GM21367 (cell line): ENCODE measurements at regions not wholly inside any gene's neighbourhood (a gene's known extent, or its start where the extent isn't known, plus 50 kb on each side); places are given as distances from the start of the nearest gene placed in this dataset.

ENCODE experiments used
- ATAC-seq: cut with Tn5 transposase; IDR thresholded peaks from one replicate; pipeline ENCODE4 v1.9.1; 2021; ENCODE audit not compliant: unreplicated experiment

- ATAC-seq: no peak
Measured at GRCh38 chr13:73195091-73195490, 136.3 kb downstream of the KLF5 start.

- ATAC-seq: no peak
Measured at GRCh38 chr13:73194310-73194709, 135.5 kb downstream of the KLF5 start.

GRCh38 chr13:73193554-73193953 lies 134.7 kb downstream of the KLF5 start:
- ATAC-seq: no peak

DNA sequence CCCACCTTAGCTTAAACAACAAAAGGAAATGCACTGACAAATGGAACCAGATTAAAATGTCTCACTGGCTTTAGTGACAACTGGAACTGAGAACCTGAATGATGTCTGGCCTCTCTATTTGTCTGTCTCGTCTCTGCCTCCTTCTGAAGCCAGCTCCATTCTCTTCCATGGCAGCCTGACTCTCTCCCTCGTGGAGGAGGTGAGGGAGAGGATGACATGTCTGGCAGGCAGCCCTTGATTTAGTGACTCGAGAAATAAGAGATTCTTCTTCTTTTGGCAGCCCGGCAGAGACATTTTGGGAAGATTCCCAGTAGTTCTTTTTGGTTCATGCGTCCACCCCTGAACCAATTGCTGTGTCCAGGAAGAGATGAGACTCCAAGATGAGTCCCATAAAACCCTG lies 131.7 kb downstream of the KLF5 start:
- ATAC-seq: no peak

DNA sequence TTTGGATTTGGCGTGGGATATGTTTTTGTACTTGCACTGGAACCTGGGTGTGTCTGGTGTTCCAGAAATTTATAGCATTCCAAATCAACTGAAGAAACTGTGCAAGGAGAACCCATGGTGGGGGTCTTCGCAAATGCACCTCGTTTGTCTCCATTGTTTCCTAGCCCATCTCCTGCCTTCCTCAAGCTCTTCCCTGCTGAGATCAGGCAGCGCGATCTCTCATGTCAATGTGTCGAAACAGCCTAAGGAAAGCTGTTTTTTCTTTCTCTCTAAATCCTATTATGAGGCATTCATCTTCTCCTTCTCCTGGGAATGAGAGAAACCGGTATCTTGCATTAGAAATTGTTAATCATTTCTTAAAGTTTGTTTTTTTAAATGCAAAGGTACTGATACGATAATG lies 131.0 kb downstream of the KLF5 start:
- ATAC-seq: no peak

DNA sequence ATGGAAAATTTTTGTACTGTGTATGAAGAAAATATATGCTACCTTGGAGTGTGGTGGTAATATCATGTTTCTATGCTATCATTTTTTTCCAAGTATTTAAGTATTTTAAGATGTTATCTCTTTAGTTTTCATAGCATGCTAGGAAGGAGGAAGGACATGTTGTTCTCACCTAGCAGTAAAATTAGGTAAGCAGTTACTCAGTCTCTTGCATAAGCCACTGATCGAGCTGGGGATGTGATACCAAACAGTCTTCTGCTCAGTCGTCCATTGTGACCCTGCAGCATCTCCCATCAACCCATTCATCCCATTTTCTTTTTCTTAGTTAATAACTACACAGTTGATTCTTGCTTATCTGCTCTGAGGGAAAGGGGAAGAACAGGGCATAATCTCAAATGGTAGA lies 130.6 kb downstream of the KLF5 start:
- ATAC-seq: no peak

GRCh38 chr13:73187106-73187505 lies 128.3 kb downstream of the KLF5 start:
- no peak for ATAC-seq

DNA sequence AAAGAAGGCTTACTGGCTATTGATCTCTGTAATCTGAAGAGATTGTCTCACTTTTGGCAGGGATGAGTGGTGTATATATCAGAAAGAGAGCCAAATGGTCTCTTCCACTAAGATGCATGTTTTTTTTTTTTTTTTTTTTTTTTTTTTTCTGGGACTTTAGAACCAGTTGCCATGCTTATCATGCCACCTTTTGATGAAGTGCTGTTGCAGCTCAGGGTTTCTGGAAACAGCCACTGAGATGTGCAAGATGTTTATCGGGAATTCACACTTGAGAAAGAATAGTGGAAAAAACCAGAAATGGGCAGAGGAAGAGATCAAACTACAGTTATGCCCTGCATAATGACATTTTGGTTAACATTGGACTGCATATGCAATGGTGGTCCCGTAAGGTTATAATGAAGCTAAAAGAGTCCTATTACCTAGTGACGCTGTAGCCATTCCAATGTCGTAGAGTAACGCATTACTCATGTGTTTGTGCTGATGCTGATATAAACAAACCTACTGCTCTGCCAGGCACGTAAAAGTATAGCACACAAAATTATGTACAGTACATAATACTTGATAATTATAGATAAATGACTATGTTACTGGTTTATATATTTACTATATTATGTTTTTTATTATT lies 121.0 kb downstream of the KLF5 start:
- ATAC-seq: no peak

GRCh38 chr13:73177916-73178565 lies 119.2 kb downstream of the KLF5 start:
- ATAC-seq: no peak

DNA sequence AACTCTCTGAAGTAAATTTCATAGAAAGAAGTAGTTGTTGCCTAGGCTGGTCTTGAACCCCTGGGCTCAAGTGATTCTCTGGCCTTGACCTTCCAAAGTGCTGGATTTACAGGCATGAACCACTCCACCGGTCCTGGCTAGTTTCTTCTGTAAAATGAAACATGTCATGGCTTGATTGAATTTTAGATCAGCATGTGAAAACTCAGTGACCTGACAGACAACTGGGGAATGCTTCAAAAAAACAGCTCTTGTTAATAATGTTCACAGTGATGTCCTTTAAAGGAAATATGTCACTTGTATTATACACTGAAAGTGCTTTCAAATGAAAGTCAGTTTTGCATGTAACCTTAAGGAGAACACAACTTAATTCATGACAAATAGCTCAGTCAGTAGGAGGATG lies 118.2 kb downstream of the KLF5 start:
- no peak for ATAC-seq

GRCh38 chr13:73174521-73175010 lies 115.8 kb downstream of the KLF5 start:
- ATAC-seq: no peak

DNA sequence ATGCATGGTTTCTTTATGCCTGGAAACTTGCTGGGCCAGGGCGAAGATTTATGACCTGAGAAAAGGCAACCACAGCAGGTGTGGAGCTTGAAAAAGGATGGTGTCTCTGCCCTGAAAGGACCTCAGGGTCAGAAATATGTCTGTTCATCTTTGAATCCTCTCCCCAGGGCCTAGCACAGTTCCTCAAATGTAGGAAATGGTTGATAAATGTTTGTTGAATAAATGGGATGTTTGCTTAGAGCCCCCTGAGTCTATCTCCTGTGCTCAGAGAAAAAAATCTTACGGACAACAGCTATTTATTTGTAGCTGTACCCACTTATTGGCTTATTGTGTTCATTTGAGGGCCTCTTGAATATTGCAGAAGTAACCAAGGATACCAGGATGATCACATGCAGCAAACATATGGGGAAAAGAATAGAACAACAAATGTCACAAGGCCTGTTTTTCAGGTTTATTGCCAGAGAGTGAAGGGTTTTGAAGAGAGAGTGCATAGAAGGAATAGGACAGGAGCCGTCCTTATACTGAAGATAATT lies 114.5 kb downstream of the KLF5 start:
- no peak for ATAC-seq

GRCh38 chr13:73171926-73172325 lies 113.1 kb downstream of the KLF5 start:
- no peak for ATAC-seq

DNA sequence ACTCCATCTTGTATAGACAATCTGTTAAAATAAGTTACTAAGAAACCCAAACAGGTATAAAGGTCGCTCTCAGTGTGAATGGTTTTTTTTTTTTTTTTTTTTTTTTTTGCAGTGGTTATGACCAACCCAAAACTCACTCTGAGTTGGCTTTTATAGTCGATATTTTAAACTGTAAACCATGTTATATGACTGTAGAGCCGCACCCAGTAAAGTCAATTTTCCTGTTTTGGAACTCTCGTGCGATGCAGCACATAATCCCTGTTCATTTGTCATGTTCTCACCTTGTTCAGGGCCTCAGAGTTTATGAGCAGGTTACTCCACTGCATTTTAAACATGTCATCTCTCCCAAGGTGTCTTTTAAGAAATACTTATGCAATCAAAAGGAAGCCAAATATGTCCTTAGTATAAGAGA lies 112.5 kb downstream of the KLF5 start:
- ATAC-seq: no peak

- no peak for ATAC-seq
Measured at GRCh38 chr13:73169971-73170370, 111.2 kb downstream of the KLF5 start.

DNA sequence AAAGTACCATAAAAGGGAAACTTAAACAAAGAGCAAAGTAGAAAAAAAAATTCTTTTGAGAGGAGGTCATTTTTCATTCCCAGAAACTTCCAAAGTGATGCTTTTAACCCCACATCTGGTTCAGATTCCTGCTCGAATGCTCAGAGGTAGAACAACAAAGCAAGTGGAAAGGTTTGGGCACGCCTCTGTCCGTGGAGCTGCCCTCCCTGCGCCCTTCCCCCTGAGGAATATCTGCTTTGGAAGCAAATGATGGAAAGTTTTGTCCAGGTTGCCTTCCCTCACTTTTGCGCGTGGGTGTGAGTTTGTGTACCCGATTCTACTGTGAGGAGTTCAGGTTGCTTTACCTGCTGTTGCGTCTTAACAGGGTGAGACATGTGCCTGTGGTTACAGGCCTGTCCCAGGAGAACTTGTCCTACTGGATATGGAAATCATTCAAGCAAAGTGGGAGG lies 110.2 kb downstream of the KLF5 start:
- ATAC-seq: no peak

GRCh38 chr13:73168226-73168952 lies 109.6 kb downstream of the KLF5 start:
- ATAC-seq: no peak

DNA sequence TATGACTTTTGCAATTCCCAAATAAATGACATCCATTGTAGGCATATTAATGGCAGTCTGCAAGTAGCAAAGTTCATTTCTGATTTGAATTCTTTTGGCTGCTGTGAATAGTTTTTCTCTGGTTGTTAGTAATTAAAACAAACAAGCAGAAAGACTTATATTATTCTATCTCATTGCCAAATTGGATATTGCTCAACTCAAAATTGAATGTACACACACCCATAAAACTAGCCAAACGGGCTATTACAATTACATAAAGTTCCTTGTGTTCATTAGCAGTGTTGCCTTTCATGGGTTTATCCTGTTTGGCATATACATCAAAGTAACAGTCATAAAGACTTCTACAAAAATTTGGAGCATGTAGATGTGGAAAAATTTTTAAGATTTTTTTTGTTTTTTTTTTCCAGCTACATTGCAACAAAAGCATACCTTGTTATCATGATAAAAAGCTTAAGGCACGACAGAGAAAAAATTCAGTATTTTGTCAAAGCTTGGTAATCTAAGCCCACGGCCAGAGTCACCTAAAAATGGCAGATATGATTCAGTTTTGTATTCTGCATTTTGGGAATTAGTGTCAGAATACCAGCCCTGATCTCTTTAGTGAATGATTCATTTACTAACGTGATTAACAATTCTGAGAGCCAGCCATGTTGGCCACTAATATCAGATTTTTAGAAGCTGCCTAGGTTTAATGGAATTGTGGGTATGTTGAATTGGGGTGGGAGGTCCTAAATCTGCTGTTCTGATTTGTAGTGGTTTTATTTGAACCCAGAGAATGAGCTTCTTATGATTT lies 108.4 kb downstream of the KLF5 start:
- ATAC-seq: no peak

GRCh38 chr13:73166204-73166603 lies 107.4 kb downstream of the KLF5 start:
- no peak for ATAC-seq

DNA sequence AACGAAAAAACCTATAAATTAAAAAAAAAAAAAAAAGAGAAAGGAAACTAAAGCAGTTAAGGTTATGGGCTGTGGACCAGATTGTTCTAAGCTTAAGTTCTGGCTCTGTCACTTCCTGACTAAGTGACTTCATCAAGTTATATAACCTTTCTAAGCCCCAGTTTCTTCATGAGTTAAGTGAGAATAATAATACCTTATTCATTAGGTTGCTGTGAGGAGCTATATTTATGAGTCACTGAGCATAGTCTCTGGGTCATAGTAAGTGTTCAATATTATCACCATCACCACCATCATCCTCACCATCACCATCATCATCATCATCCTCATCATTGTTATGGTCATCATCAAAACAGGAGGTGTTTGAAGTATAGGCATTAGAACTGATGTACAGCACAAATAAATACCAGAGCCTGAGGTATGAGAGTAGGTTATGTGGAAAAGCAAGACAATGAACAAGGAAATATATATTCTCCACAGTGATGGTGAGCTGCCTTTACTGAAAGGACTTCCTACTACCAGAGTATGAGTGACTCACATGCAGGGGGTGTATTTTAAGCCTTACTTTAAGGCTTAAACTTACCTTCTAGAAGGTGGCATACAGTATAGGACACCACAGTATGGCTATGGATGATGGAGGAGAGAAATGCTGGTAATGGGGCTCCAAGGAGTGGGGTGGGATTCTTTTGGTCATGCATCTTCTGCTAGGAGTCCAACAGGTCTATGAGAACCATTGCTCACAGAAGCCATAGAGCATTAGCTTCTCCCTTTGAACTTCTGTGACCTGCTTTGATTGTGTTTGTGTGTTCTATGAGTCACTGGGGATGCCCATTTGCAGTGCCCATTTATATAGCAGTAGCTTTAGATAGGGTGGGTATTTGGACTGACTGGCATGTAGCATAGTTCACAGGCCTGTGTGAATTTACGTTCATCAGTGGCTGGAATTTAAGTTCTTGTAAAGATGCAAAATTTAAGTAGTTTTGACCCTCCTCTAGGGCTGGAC lies 104.4 kb downstream of the KLF5 start:
- no peak for ATAC-seq
